CD4-positive, alpha-beta T cell treated with Interleukin-1 beta for 1 hour (primary cell): ENCODE measurements at regions not wholly inside any gene's neighbourhood (a gene's known extent, or its start where the extent isn't known, plus 50 kb on each side); places are given as distances from the start of the nearest gene placed in this dataset.

Experiments
- DNase-seq, 2 donors: peaks; one replicate each; pipeline ENCODE4 v3.0.0-alpha.2; 2020 to 2022

DNA sequence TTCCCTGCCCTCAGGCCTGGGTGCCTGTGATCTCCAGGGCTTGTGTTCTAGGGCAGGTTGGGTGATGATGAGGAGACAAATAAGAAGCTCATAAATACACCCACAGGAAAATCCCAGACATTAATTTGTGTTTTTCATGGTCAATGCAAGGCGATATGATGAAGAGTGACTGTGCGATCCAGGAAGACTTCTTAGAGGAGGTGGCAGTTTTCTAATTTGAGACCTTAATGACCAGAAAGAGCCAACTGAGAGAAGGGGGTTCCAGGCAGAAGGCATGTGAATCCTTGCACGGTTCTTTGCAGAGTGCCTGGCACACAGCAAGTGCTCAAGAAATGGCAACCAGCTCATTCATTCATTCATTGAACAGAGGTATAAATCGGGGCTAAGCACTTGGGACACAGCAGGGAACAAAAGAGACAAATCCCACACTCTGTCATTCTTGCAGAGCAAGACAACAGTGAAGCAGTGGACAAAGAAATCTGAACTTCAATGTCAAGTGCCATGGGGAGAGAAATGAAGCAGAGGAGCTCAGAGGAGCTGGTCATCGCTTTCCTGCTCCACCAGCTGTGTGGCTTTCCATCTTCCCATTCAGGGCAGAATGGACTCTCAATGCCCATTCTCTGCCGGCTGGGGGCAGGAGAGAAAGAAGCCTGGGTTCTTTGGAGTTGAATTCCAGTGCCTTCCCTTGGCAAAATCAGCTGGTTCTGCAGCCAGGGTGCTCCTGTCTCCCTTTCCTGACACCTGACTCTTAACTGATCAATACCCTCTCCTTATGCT, 128.3 kb downstream of the AACS start:
- no peak for DNase-seq

DNA sequence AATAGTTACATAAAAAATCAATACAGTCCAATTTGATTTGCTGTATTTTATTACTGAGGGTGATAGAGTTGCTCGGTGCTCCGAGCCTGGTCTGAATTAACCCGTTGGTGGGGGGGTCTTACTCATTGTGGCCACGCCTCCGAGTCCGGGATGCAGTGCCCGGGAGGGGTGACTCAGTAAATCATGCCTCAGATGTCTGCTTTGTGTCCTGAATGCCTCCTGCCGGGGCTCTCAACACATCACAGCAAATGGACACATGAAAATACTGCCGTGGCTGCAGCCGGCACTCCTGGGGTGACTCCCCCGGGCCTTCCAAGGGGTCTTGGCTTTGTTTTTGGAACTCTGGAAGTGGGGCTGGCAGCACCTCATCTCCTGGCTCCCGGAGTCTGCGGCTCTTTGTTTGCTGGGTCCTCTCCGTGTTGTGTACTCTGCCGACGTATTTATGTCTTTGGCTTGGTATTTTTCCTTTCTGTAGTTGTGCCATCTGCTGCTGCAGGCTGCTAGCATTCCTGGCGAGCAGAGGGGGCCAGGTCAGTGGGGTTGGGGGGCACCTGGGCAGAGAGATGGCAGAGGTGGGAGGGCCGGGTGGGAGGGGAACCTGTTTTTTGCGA, 129.0 kb downstream of the AACS start:
- no peak for DNase-seq

- DNase-seq = no peak
Measured at GRCh38 chr12:125194987-125195386, 129.8 kb downstream of the AACS start.

DNA sequence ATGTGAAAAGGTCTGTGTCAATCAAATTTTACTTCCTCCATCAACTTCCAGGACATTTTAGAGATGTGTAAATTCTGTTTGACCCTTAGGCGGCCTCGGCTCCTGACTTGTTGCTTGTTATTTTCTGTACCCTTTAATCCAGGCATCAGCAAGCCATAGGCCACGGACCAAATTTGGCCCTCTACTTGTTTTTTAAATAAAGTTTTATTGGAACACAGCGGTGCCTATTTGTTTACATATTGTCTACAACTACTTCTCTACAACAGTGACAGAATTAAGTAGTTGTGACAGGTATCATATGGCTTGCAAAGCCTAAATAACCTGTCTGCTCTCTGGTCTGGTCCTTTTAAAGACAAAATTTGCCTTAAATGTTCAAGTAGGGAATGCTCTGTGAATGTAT, 132.1 kb downstream of the AACS start:
- no peak for DNase-seq

DNA sequence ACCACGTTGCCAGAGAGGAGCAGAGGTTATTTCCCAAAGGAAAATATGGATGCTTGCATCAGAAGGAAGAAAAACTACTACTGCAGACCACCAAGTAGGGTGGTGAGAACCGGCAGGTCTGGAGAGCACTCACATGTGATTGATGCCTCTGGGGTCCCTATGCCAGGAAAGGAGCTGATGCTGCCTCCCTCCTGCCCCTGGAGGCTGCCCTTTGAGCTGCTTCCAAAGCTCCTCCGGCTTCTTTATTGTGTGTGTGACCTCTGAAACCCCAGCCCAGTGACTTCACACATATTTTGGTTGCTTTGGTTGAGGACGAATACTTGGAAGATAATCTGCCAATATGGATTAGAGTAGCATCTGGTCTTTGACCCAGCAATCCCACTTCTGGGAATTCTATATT, 133.4 kb downstream of the AACS start:
- no peak for DNase-seq

- no peak for DNase-seq
Measured at GRCh38 chr12:125201090-125201489, 135.9 kb downstream of the AACS start.

DNA sequence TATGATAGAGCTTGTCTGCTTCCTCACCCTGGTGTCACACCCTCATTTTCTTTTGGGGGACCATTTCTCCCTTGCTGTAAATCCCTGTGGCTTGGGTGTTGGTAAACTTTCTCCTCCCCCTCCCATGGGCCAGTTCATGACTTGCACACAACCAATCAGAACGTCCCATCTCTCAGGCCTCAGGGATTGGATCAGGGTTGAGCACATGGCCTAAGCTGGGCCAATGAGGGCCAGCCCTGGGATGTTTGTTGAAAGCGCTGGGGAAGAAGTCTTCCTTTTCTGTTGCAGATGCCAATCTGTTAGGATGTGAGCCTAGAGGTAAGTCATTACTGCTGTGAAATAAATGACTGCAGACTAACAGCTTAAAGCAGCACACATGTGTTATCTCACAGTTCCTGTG, 136.7 kb downstream of the AACS start:
- no peak for DNase-seq

- DNase-seq = no peak
Measured at GRCh38 chr12:125202421-125202820, 137.2 kb downstream of the AACS start.

DNA sequence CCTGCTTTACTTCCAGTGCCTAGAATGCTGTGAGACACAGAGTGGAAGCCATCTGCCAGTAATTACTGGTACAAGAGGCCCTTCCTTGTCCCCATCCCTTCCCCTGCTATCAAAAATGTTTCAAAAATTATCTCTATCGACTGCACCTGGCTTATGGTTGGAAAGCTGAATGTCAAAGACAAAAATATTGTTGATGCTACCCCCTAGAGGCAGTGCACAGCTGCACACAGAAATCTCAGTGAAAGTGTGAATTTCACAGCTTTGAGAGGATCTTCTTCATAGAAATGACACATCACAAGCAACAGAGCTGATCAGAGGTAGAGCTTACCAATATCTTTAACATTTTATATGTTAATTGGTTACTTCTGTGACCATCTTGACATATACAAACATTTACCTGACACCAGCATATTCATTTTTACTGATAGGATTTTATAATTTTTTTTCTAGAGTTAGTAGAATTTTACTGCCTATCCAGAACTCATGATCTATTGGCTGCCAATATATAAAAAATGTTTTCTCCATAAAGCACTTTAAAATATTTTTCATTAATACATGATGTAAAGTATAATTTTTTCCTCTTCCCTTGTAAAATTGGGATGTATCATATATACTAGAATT, 138.0 kb downstream of the AACS start:
- DNase-seq = no peak

GRCh38 chr12:125205386-125205785, 140.2 kb downstream of the AACS start:
- DNase-seq = no peak

- no peak for DNase-seq
Measured at GRCh38 chr12:125206711-125207110, 141.5 kb downstream of the AACS start.

- no peak for DNase-seq
Measured at GRCh38 chr12:125208334-125208733, 143.1 kb downstream of the AACS start.

DNA sequence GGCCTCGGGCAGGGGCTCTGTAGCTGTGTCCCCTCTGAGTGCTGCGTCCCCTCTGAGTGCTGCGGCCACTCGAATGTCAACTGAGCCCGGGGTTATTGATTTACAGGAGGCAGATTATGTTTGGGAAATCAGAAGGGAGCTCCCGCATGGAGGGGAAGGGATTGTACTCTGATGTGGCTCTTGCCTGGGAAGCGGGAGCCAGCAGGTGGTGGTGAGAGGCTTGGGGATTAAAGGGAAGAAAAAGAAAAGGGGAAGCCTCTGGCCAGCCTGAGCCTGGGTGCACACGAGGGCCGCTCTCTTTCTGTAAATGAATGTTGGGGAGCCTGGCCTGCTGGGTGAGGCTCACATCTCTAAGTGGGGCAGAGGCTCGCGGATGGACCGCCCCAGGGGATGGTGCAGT, 143.7 kb downstream of the AACS start:
- DNase-seq = no peak

- DNase-seq = no peak
Measured at GRCh38 chr12:125210104-125210755, 145.0 kb downstream of the AACS start.

GRCh38 chr12:125211464-125211863, 146.2 kb downstream of the AACS start:
- DNase-seq = no peak

DNA sequence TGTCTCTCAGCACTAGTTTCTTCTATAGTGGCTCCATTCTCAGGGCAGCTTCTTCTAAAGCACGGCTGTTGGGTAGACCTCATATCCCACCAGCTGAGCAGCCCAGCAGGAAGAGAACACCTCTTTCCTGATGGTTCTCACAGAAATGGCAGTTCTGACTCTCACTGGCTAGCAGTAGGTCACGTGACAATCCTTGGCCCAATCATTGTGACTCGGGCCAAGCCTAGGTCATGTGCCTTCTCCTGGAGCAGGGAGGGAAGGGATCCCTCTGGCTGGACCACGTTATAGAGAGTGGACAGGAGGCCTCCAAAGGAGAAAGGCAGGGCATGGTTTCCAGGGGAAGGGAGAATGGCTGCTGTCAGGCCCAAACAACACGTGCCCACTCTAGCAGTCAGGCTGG, 149.1 kb downstream of the AACS start:
- no peak for DNase-seq

DNA sequence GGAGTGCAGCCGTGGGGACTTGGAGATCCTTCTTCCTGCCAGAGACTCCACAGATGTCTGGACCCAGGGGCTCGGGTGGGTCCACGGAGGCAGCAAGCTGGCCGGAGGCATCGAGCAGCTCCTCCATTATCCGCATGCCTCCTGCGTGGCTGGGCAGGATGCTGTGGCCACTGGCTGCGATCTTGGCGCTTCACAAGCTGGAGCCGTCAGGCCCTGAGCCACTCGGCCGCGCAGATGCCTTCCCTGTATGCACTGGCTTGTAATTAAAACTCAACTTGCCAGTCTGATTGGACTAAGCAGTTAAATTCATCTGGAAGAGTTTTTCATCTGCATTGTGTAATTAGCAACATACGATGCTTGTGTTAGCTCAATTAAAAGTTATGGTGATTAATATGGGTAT, 151.5 kb downstream of the AACS start:
- DNase-seq = no peak

- no peak for DNase-seq
Measured at GRCh38 chr12:125217308-125217707, 152.1 kb downstream of the AACS start.

DNA sequence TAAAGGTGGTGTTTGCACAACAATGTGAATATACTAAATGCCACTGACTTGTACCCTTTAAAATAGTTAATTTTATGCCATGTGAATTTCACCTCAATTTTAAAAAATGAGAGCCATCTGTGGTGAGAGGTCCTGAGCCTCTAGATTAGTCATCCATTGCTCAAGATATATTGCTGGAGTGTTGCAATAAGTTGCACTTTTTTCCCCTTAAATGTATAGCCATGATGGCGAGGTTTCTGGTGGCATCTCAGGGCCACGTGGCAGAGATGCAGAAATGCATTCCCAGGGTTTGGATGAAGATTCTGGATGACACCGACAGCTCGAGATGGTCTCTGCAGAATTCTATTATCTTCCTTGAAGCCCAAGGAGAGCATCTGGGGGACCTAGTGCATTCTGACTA, 153.7 kb downstream of the AACS start:
- no peak for DNase-seq

DNA sequence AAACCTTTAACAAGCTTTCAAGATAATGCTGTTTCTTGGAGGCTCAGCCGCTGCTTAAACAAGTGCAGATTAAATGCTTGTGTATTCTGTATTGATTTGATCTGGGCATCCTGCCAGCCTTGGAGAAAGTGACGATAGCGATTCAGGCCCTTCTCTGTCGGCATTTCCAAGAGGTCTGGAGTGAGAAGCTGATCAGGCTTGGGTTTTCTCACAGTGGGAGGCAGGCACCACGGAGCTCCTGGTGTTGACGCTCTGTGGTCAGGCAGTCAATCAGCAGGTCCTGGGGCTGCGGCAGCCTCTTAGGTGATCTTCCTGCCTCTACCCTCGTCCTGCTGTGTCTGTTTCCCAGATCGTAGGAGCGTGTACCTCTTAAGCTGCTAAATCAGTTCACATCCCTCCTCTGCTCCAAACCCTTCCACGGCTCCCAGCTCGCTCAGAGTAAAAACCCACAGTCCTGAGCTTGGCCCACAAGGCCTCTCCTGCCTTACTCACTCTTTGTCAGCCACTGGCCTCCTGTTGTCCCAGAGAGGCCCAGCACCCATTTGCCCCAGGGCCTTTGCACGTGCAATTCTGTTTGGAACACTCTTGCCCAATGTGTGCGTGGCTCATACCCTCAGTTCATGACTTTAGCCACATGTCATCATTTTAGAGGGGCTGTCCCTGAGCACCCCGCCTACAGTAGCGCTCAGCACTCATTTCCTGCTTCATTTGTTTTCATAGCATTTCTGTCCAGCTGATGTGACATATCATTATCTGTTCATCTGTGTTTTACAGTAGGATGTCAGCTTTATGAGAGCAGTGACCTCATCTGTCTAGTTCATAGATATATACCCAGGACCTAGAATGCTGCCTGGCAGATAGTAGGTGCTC, 155.4 kb downstream of the AACS start:
- DNase-seq = no peak

DNA sequence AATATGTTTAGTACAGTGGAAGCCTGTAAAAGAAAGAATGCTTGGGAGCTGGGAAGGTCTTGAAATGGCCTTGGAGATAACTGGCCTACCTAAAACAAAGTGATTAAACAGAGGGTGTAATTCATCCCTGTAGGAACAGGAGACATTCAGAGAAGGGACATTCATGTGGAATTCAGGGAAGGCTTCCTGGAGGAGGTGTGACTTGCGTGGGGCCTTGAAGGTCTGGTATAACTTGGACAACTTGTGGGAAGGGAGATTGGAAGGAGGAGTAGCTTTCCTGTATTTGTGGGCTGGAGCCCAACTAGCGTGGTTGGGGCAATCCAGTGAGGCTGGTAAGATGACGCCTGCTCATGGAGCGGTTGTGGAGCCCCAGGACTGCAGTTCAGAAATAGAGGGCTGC, 156.4 kb downstream of the AACS start:
- no peak for DNase-seq

DNA sequence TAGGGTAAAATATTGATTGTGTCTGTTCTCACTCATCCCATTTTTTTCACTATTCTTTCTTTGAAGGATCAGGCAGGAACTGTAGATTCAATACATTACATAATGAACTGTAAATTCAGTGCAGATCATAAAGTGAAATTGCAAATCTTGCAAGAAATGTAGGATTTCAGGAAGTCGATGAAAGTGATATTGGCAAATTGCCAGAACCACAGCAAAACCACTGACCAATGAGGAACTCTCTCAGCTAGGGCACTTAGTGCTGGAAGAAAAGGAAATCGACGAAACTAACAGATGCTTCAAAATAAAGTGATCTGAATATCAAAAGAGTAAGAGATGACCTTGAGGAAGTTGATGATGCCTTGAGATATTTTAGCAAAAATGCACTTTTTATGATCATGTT, 157.6 kb downstream of the AACS start:
- no peak for DNase-seq

GRCh38 chr12:125225641-125226040, 160.4 kb downstream of the AACS start:
- no peak for DNase-seq
